ENCODE measurements at regions not wholly inside any gene's neighbourhood (a gene's known extent, or its start where the extent isn't known, plus 50 kb on each side); places are given as distances from the start of the nearest gene placed in this dataset.

- Histone ChIP-seq H3K27me3 (no peaks in the 10 kb centered on the region), H3K4me1 (no peaks in the 10 kb centered on the region), H3K4me3 (replicated peaks in 1 of 3) (no peak overlapping the region), H3K9me3 (no peaks in the 10 kb centered on the region), H3K36me3 (no peaks in the 10 kb centered on the region), H3K27ac (no peak overlapping the region)
- intact Hi-C loops (cut with DNase I) = no loop called here
- no peak for DNase-seq
- 67 to 89% methylated on average over 1 of the region's 1 CpG for WGBS, 2 donors
- TF ChIP-seq, protein P1, sequence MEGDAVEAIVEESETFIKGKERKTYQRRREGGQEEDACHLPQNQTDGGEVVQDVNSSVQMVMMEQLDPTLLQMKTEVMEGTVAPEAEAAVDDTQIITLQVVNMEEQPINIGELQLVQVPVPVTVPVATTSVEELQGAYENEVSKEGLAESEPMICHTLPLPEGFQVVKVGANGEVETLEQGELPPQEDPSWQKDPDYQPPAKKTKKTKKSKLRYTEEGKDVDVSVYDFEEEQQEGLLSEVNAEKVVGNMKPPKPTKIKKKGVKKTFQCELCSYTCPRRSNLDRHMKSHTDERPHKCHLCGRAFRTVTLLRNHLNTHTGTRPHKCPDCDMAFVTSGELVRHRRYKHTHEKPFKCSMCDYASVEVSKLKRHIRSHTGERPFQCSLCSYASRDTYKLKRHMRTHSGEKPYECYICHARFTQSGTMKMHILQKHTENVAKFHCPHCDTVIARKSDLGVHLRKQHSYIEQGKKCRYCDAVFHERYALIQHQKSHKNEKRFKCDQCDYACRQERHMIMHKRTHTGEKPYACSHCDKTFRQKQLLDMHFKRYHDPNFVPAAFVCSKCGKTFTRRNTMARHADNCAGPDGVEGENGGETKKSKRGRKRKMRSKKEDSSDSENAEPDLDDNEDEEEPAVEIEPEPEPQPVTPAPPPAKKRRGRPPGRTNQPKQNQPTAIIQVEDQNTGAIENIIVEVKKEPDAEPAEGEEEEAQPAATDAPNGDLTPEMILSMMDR (IDR thresholded peaks at IDR 0.05) = no peak
- no peak for TF ChIP-seq POLR2A (IDR thresholded peaks at IDR 0.05)
Measured at GRCh38 chr15:81056304-81056703, 55.6 kb downstream of the TLNRD1 start.

DNA sequence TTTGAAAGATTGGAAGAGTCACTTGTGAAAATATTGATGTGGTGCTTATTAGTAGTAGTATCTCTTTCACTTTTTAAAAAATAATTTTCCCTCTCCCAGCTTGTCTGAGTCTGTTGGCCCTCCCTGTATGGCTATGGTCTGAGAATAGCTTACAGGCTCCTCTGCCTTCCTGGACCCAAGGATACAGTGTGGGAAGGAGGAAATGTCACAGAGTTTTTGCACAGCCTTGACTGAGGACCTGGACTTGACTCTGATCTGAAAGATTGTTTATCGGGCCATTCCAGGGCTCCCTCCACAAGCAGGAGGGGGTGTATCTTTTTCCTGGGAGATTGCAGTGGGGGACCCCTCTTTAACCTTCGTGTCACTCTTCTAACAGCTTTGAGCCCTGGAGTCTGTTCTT is 59.7 kb downstream of the TLNRD1 start:
- Histone ChIP-seq H3K4me1 (no peaks in the 10 kb centered on the region), H3K9me3 (no peaks in the 10 kb centered on the region), H3K27ac (no peak overlapping the region), H3K27me3 (no peaks in the 10 kb centered on the region), H3K36me3 (no peaks in the 10 kb centered on the region), H3K4me3 (replicated peaks in 1 of 3) (no peak overlapping the region)
- 78 to 81% methylated on average over 2 of the region's 2 CpGs for WGBS, 2 donors
- intact Hi-C loops (cut with DNase I) = no loop called here
- no peak for DNase-seq
- TF ChIP-seq, protein P1 (IDR thresholded peaks at IDR 0.05) = no peak

DNA sequence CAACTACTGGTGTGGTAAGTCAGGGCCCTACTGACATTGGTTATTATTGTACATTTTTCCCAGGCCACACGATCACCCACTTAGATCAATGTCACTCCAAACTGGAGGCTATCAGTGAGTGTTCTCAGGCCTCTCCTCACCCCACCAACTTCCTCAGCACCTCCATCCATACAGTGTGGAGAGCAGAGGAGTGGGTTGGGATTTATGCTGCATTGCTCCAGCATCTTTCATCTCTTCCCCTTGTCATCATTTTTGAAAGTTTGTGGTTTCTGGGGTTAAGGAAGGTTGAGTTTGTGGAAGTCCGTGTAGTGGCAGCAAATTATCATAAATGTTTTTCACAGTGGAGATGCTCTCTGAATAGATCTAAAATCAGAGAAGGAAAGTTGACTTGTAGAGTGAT is 60.2 kb downstream of the TLNRD1 start:
- no peak for TF ChIP-seq POLR2A (IDR thresholded peaks at IDR 0.05)
- TF ChIP-seq, protein P1 (IDR thresholded peaks at IDR 0.05) = no peak
- Histone ChIP-seq H3K36me3 (no peaks in the 10 kb centered on the region), H3K4me1 (no peaks in the 10 kb centered on the region), H3K27ac (no peak overlapping the region), H3K27me3 (no peaks in the 10 kb centered on the region), H3K9me3 (no peaks in the 10 kb centered on the region), H3K4me3 (replicated peaks in 1 of 3) (no peak overlapping the region)
- intact Hi-C loops (cut with DNase I) = no loop called here
- DNase-seq = no peak
- 71% methylated on average over 2 of the region's 2 CpGs for WGBS, 2 donors

DNA sequence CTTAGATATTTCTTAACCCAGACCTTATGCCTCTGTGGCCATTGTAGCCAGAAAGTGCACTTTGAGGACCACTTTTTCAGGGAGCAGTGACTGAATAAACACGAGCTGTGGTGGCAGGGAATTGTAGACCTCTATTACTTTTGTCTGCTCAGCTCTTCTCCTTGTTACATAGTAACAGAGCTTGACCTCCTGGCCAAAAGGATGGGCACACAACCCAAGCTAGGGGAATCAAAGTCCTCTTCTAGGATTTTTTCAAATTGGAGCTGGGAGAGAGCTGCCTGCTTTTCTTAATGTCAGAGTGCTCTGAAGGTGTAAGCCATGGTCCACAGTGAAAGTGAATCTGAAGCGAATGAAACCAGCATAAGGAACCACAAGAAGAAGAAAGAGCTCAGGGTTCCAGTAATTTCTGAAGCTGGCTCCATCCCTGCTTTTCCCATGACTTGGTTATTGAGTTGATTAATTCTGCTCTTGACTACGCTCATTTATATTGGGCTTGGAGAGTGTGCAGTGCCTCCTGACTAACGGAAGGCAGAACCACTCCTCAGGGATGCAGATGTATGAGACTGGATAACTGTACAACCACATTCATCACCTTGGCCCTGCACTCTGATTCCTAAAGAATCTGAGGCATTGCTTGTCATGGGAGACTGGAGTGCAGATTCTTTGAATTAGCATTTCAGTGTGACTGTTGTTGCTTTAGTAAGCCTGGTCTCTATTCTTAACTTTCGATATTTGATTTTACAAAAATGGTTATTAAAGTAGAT is 60.9 kb downstream of the TLNRD1 start:
- no peak overlapping the region for H3K4me3 ChIP-seq (replicated peaks in 1 of 3)
- H3K27me3 ChIP-seq = no peaks in the 10 kb centered on the region
- TF ChIP-seq, protein P1 (IDR thresholded peaks at IDR 0.05) = no peak
- no peak for TF ChIP-seq POLR2A (IDR thresholded peaks at IDR 0.05)
- DNase-seq = no peak
- H3K27ac ChIP-seq = no peak overlapping the region
- no peaks in the 10 kb centered on the region for H3K9me3 ChIP-seq
- no peaks in the 10 kb centered on the region for H3K4me1 ChIP-seq
- 82% methylated on average over 5 of the region's 5 CpGs for WGBS, 2 donors
- intact Hi-C loops (cut with DNase I) = no loop called here
- no peaks in the 10 kb centered on the region for H3K36me3 ChIP-seq

- TF ChIP-seq, protein P1 (IDR thresholded peaks at IDR 0.05) = no peak
- TF ChIP-seq POLR2A (IDR thresholded peaks at IDR 0.05) = no peak
- intact Hi-C loops (cut with DNase I) = no loop called here
- WGBS, 2 donors = 100% methylated on average over 1 of the region's 1 CpG
Measured at GRCh38 chr15:81062937-81063336, 62.2 kb downstream of the TLNRD1 start.

More at GRCh38 chr15:81062937-81063336, 62.2 kb downstream of the TLNRD1 start:
- Histone ChIP-seq H3K4me3 (replicated peaks in 1 of 3) (no peak overlapping the region), H3K27me3 (no peaks in the 10 kb centered on the region), H3K9me3 (no peaks in the 10 kb centered on the region), H3K4me1 (no peaks in the 10 kb centered on the region), H3K27ac (no peak overlapping the region), H3K36me3 (no peaks in the 10 kb centered on the region)
- DNase-seq = no peak

Measured in thyroid gland (tissue), 4 donors.